Neural progenitor cell (in vitro differentiated cells): ENCODE measurements at regions not wholly inside any gene's neighbourhood (a gene's known extent, or its start where the extent isn't known, plus 50 kb on each side); places are given as distances from the start of the nearest gene placed in this dataset.

Experiments used
- DNase-seq: peaks from one replicate; pipeline ENCODE4 v3.0.0-alpha.2; 2016; ENCODE audit warnings: low spot score
- H2AFZ ChIP-seq: fragments of 200-600 bp; sonication (generic); replicated peaks from 2 replicates; pipeline ENCODE4 v1.6.1; 2016; ENCODE audit warnings: antibody characterized with exemption
- H3F3A ChIP-seq: fragments of 200-600 bp; sonication (generic); 2 replicates; pipeline ENCODE4 v1.6.1; 2016; ENCODE audit warnings: antibody characterized with exemption, low read depth
- H3K27ac ChIP-seq: fragments of 200-600 bp; sonication (generic); 2 replicates; pipeline ENCODE4 v1.5.1; 2016; ENCODE audit warnings: mild to moderate bottlenecking
- H3K27me3 ChIP-seq: fragments of 200-600 bp; sonication (generic); 2 replicates; pipeline ENCODE4 v1.6.1; 2016; ENCODE audit warnings: mild to moderate bottlenecking, moderate library complexity
- H3K36me3 ChIP-seq: fragments of 200-600 bp; sonication (generic); 2 replicates; pipeline ENCODE4 v1.5.1; 2016
- H3K4me1 ChIP-seq: fragments of 200-600 bp; sonication (generic); 2 replicates; pipeline ENCODE4 v1.6.1; 2016; ENCODE audit warnings: mixed run types
- H3K4me2 ChIP-seq: fragments of 200-600 bp; sonication (generic); 2 replicates; pipeline ENCODE4 v1.6.1; 2016
- H3K4me3 ChIP-seq: fragments of 200-600 bp; sonication (generic); 2 replicates; pipeline ENCODE4 v1.5.1; 2016
- H3K79me2 ChIP-seq: fragments of 200-600 bp; sonication (generic); 2 replicates; pipeline ENCODE4 v1.6.1; 2016; ENCODE audit warnings: low read depth
- H3K9ac ChIP-seq: fragments of 200-600 bp; sonication (generic); 2 replicates; pipeline ENCODE4 v1.6.1; 2016
- H3K9me3 ChIP-seq: fragments of 200-600 bp; sonication (generic); 2 replicates; pipeline ENCODE4 v1.5.1; 2016; ENCODE audit warnings: low read depth
- H4K20me1 ChIP-seq: fragments of 200-600 bp; sonication (generic); 2 replicates; pipeline ENCODE4 v1.6.1; 2016; ENCODE audit warnings: low read depth
- H3K27ac Mint-ChIP-seq: 3 replicates; pipeline ENCODE4 v1.8.0; 2021; ENCODE audit warnings: mixed read lengths
- H3K27me3 Mint-ChIP-seq: 2 replicates; pipeline ENCODE4 v1.8.0; 2022; ENCODE audit warnings: low read depth, mild to moderate bottlenecking, inconsistent platforms, moderate library complexity, mixed read lengths; ENCODE audit not compliant: insufficient read depth
- H3K36me3 Mint-ChIP-seq: 3 replicates; pipeline ENCODE4 v1.8.0; 2021; ENCODE audit warnings: mixed read lengths
- H3K4me1 Mint-ChIP-seq: 3 replicates; pipeline ENCODE4 v1.8.0; 2021; ENCODE audit warnings: mixed read lengths
- H3K4me3 Mint-ChIP-seq: 3 replicates; pipeline ENCODE4 v1.8.0; 2021; ENCODE audit warnings: mild to moderate bottlenecking, moderate library complexity, mixed read lengths
- H3K9me3 Mint-ChIP-seq: 3 replicates; pipeline ENCODE4 v1.8.0; 2020; ENCODE audit warnings: mixed read lengths
- CTCF ChIP-seq: fragments of 200-600 bp; sonication (generic); IDR thresholded peaks from 2 replicates; pipeline ENCODE4 v1.5.1; 2017; ENCODE audit warnings: antibody characterized with exemption, mild to moderate bottlenecking
- EZH2 ChIP-seq: fragments of 200-600 bp; sonication (generic); IDR thresholded peaks from 2 replicates; pipeline ENCODE4 v1.6.1; 2017; ENCODE audit warnings: antibody characterized with exemption, mild to moderate bottlenecking, moderate library complexity
- EZH2phosphoT487 ChIP-seq: fragments of 200-600 bp; sonication (generic); IDR thresholded peaks from 2 replicates; pipeline ENCODE4 v1.6.1; 2017; ENCODE audit warnings: antibody characterized with exemption

GRCh38 chr11:27930946-27931345, 177.0 kb downstream of the KIF18A start:
- H3K9ac ChIP-seq, result no peak overlapping the region
- no peaks in the 10 kb centered on the region for H3K79me2 ChIP-seq
- Mint-ChIP-seq H3K27me3 (no peaks in the 10 kb centered on the region), H3K36me3 (no peaks in the 10 kb centered on the region), H3K9me3 (no peaks in the 10 kb centered on the region), H3K4me3 (no peak overlapping the region), H3K27ac (no peak overlapping the region), H3K4me1 (peaks cover 10% of the 10 kb centered on the region)
- no peaks in the 10 kb centered on the region for H3F3A ChIP-seq
- TF ChIP-seq EZH2 (no peak), EZH2phosphoT487 (no peak), CTCF (no peak)
- no peaks in the 10 kb centered on the region for H4K20me1 ChIP-seq
- H3K4me1 ChIP-seq, result no peaks in the 10 kb centered on the region
- H3K27ac ChIP-seq, result no peak overlapping the region
- H3K36me3 ChIP-seq, result no peaks in the 10 kb centered on the region
- no peaks in the 10 kb centered on the region for H3K9me3 ChIP-seq
- no peak overlapping the region for H2AFZ ChIP-seq
- no peak overlapping the region for H3K4me2 ChIP-seq
- H3K27me3 ChIP-seq, result no peaks in the 10 kb centered on the region
- H3K4me3 ChIP-seq, result no peak overlapping the region
- no peak for DNase-seq

DNA sequence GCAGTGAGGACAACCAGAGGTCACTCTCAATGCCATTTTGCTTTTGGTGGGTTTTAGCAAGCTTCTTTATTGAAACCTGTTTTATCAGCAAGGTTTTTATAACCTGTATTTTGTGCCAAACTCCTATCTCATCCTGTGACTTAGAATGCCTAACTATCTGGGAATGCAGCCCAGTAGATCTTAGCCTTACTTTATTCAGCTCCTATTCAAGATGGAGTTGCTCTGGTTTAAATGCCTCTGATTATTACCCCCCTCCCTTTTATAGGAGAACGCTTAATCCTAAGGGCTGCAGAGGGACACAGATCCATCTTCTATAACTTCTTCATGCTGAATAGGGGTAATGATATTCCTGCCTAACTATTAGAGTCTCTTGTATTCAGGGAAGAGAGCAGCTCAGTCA, 179.1 kb downstream of the KIF18A start:
- no peaks in the 10 kb centered on the region for H3K36me3 Mint-ChIP-seq
- no peaks in the 10 kb centered on the region for H3K27me3 ChIP-seq
- no peaks in the 10 kb centered on the region for H3F3A ChIP-seq
- no peaks in the 10 kb centered on the region for H3K36me3 ChIP-seq
- H3K27ac ChIP-seq, result no peak overlapping the region
- no peak overlapping the region for H3K4me3 ChIP-seq
- H2AFZ ChIP-seq, result no peak overlapping the region
- TF ChIP-seq EZH2phosphoT487 (no peak), EZH2 (no peak), CTCF (no peak)
- no peaks in the 10 kb centered on the region for H3K27me3 Mint-ChIP-seq
- H3K4me2 ChIP-seq, result no peak overlapping the region
- H3K4me1 ChIP-seq, result no peaks in the 10 kb centered on the region
- no peaks in the 10 kb centered on the region for H3K9me3 Mint-ChIP-seq
- no peak overlapping the region for H3K9ac ChIP-seq
- no peak overlapping the region for H3K27ac Mint-ChIP-seq
- DNase-seq, result no peak
- H3K4me3 Mint-ChIP-seq, result no peak overlapping the region
- H3K4me1 Mint-ChIP-seq, result peaks cover 6% of the 10 kb centered on the region
- H3K9me3 ChIP-seq, result no peaks in the 10 kb centered on the region
- H3K79me2 ChIP-seq, result no peaks in the 10 kb centered on the region
- no peaks in the 10 kb centered on the region for H4K20me1 ChIP-seq

DNA sequence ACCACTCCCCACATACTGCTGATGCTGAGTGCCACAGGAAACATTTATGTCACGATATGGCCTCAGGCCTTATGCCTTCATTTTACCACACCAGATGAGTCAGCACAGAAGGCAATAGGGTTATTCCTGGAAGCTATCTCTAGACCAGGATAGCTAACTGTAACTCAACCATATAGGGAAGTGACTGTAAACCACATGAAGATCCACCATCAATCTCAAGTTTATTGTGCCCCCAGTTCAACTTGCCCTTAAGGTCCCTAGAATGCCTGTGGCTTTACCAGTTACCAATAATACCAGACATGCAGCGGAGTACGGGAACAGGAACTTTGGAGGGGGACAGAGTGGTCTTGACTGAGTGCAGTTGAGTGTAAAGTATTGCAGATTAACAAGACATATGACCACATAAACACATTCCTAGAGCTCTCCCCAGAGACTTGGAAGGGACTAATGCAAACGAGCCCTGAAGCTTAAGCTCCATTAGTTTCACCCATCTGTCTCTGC, 180.9 kb downstream of the KIF18A start:
- Histone ChIP-seq H3K27me3 (no peaks in the 10 kb centered on the region), H2AFZ (no peak overlapping the region), H4K20me1 (no peaks in the 10 kb centered on the region), H3K4me2 (no peak overlapping the region), H3K4me3 (no peak overlapping the region), H3K9ac (no peak overlapping the region), H3K36me3 (no peaks in the 10 kb centered on the region), H3F3A (no peaks in the 10 kb centered on the region), H3K4me1 (no peaks in the 10 kb centered on the region), H3K79me2 (no peaks in the 10 kb centered on the region), H3K27ac (no peak overlapping the region), H3K9me3 (no peaks in the 10 kb centered on the region)
- Mint-ChIP-seq H3K9me3 (no peaks in the 10 kb centered on the region), H3K27me3 (no peaks in the 10 kb centered on the region), H3K4me3 (no peak overlapping the region), H3K27ac (no peak overlapping the region), H3K36me3 (no peaks in the 10 kb centered on the region), H3K4me1 (no peaks in the 10 kb centered on the region)
- DNase-seq, result no peak
- TF ChIP-seq EZH2phosphoT487, result no peak
- TF ChIP-seq EZH2, result no peak
- no peak for TF ChIP-seq CTCF
